ENCODE measurements at regions not wholly inside any gene's neighbourhood (a gene's known extent, or its start where the extent isn't known, plus 50 kb on each side); places are given as distances from the start of the nearest gene placed in this dataset.

DNA sequence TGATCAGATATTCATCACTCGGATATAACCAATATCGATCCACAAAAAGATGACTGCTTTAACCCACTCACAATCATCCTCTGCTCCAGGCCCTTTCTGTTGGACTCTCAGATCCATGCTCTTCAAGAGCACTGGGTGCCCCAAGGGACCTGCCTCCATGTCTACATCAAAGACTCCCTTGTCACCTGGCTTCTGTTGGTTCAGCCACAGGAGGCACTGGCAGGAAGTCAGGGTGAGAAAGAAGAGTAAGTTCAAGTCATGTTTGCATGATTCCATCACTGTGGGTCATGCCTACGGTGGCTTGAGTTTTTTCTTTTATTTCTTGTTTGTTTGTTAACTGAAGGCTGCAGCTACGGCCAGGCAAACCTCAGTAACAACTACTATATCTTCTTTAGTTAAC is 243.3 kb downstream of the ADGRG6 start:
- TF ChIP-seq SUZ12 (IDR thresholded peaks at IDR 0.05; ENCODE audit: extremely low read depth, insufficient read depth, insufficient read length) (no peak), ZNF274 (IDR thresholded peaks at IDR 0.05; ENCODE audit: low read depth, low read length) (no peak)
